Liver (tissue), 8 donors: ENCODE measurements at regions not wholly inside any gene's neighbourhood (a gene's known extent, or its start where the extent isn't known, plus 50 kb on each side); places are given as distances from the start of the nearest gene placed in this dataset.
"Not testable (repeated sequence)": the region's sequence is repeated elsewhere in the genome, so short reads cannot be mapped to it uniquely, and the experiment has no call there.

Experiments used
- DNase-seq: peaks from one replicate; pipeline ENCODE4 v3.0.0-alpha.2; 2017; ENCODE audit warnings: low spot score
- H3K27ac ChIP-seq, 2 donors: one replicate each; pipeline ENCODE4 v1.7.0; 2013; ENCODE audit warnings: inconsistent platforms in 2 of 2, low read length in 2 of 2, control low read depth in 1 of 2, low read depth in 1 of 2, mild to moderate bottlenecking in 1 of 2
- H3K27me3 ChIP-seq, 4 donors: one replicate each; pipeline versions ENCODE4 v1.6.1 to v1.7.0; 2013; ENCODE audit warnings: low read length in 3 of 4, inconsistent platforms in 1 of 4, mild to moderate bottlenecking in 1 of 4, moderate library complexity in 1 of 4; ENCODE audit not compliant: control insufficient read depth in 4 of 4, insufficient read depth in 4 of 4
- H3K36me3 ChIP-seq, 4 donors: one replicate each; pipeline versions ENCODE4 v1.6.1 to v1.7.0; 2013; ENCODE audit warnings: low read length in 3 of 4, mild to moderate bottlenecking in 3 of 4, low read depth in 1 of 4, moderate library complexity in 1 of 4; ENCODE audit not compliant: control insufficient read depth in 4 of 4, insufficient read depth in 3 of 4
- H3K4me1 ChIP-seq, 4 donors: one replicate each; pipeline versions ENCODE4 v1.6.1 to v1.7.0; 2013; ENCODE audit warnings: low read length in 3 of 4, mild to moderate bottlenecking in 3 of 4, moderate library complexity in 1 of 4; ENCODE audit not compliant: control insufficient read depth in 4 of 4, insufficient read depth in 4 of 4
- H3K4me3 ChIP-seq, 3 donors: one replicate each; pipeline versions ENCODE4 v1.6.1 to v1.7.0; 2013; ENCODE audit warnings: low read length in 3 of 3, control low read depth in 1 of 3, low read depth in 1 of 3, mild to moderate bottlenecking in 1 of 3
- H3K9ac ChIP-seq, 2 donors: one replicate each; pipeline ENCODE4 v1.7.0; 2013; ENCODE audit warnings: low read length in 2 of 2, mild to moderate bottlenecking in 2 of 2, moderate library complexity in 2 of 2, control low read depth in 1 of 2, low read depth in 1 of 2
- H3K9me3 ChIP-seq, 4 donors: one replicate each; pipeline versions ENCODE4 v1.6.1 to v1.7.0; 2013; ENCODE audit warnings: low read length in 3 of 4; ENCODE audit not compliant: control insufficient read depth in 4 of 4
- FOXA1 ChIP-seq: IDR thresholded peaks from 2 replicates; pipeline ENCODE4 v1.6.1; 2016; ENCODE audit warnings: antibody characterized with exemption
- GABPA ChIP-seq, 2 donors: IDR thresholded peaks in 1 of 2; conservative IDR thresholded peaks in 1 of 2; 2 replicates each; pipeline ENCODE4 v1.6.1; 2016; ENCODE audit warnings: antibody characterized with exemption in 2 of 2, mild to moderate bottlenecking in 1 of 2, moderate library complexity in 1 of 2
- HNF4A ChIP-seq, 2 donors: conservative IDR thresholded peaks; 2 replicates each; pipeline ENCODE4 v1.6.1; 2016; ENCODE audit warnings: antibody characterized with exemption in 2 of 2, mild to moderate bottlenecking in 2 of 2
- HNF4G ChIP-seq: IDR thresholded peaks from 2 replicates; pipeline ENCODE4 v1.6.1; 2016; ENCODE audit warnings: antibody characterized with exemption
- JUND ChIP-seq, 2 donors: IDR thresholded peaks; 2 replicates each; pipeline ENCODE4 v1.6.1; 2016; ENCODE audit warnings: antibody characterized with exemption in 2 of 2
- NR2F2 ChIP-seq: IDR thresholded peaks from 2 replicates; pipeline ENCODE4 v1.6.1; 2016; ENCODE audit warnings: antibody characterized with exemption
- RAD21 ChIP-seq, 2 donors: IDR thresholded peaks; 2 replicates each; pipeline ENCODE4 v1.6.1; 2016; ENCODE audit warnings: antibody characterized with exemption in 2 of 2, mild to moderate bottlenecking in 2 of 2
- RXRA ChIP-seq, 2 donors: IDR thresholded peaks; 2 replicates each; pipeline ENCODE4 v1.6.1; 2017 to 2018; ENCODE audit warnings: antibody characterized with exemption in 2 of 2, mild to moderate bottlenecking in 1 of 2
- SP1 ChIP-seq: IDR thresholded peaks from 2 replicates; pipeline ENCODE4 v1.6.1; 2018; ENCODE audit warnings: antibody characterized with exemption, mild to moderate bottlenecking
- TAF1 ChIP-seq: conservative IDR thresholded peaks from 2 replicates; pipeline ENCODE4 v1.6.1; 2016; ENCODE audit warnings: antibody characterized with exemption, mild to moderate bottlenecking
- YY1 ChIP-seq: IDR thresholded peaks from 2 replicates; pipeline ENCODE4 v1.6.1; 2016; ENCODE audit warnings: antibody characterized with exemption, mild to moderate bottlenecking
- WGBS: extraction: QIAGEN DNeasy Blood & Tissue Kit; methylation state at CpG from one replicate; pipeline ENCODE4 v1.1.7; 2013; 5-methylcytosine and 5-hydroxymethylcytosine counted together
- TF ChIP-seq, protein P1 (sequence below): fragments of 150-350 bp; IDR thresholded peaks from 2 replicates; pipeline ENCODE4 v1.5.1; 2017; ENCODE audit warnings: improper control_type of control experiment, low read depth, low read length; ENCODE audit not compliant: missing input control
- TF ChIP-seq, protein P2 (sequence below): IDR thresholded peaks from 2 replicates; pipeline ENCODE4 v1.6.1; 2016; ENCODE audit warnings: antibody characterized with exemption
- TF ChIP-seq, protein P3 (sequence below): IDR thresholded peaks from 2 replicates; pipeline ENCODE4 v1.6.1; 2016; ENCODE audit warnings: antibody characterized with exemption, mild to moderate bottlenecking
- TF ChIP-seq, protein P4 (sequence below): IDR thresholded peaks from 2 replicates; pipeline ENCODE4 v1.6.1; 2016; ENCODE audit warnings: antibody characterized with exemption
- donor health status: healthy.
- donor health status: healthy.
- donor health status: healthy.
- donor health status: healthy.
- donor health status: healthy.

DNA sequence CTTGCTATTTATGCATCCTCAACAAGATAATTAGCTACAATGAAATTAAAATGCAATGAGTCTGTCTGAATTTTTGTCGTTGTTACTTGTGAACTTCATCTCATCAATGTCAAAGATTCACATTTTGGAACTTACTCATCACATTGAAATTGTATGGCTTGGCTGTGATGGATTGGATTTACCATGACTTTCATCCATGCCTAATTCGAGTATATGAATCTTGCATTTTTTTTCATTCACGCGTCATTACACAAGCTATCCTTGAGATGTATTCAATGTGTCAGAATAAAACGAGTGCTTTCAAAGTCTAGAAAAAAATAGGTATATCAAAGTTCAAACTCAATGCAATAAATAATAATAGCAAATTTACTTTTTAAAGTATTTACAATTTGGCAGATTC is 265.3 kb downstream of the MAP2K6 start:
- no peak for DNase-seq
- H3K36me3 ChIP-seq = no peaks in the 10 kb centered on the region
- WGBS = 81% methylated on average over 5 of the region's 5 CpGs
- TF ChIP-seq RAD21 (IDR thresholded peaks at IDR 0.05) (no peak), YY1 (no peak), HNF4A (conservative IDR thresholded peaks at IDR 0.05) (no peak), JUND (IDR thresholded peaks at IDR 0.05) (no peak), RXRA (IDR thresholded peaks at IDR 0.05) (no peak), NR2F2 (no peak), TAF1 (no peak), HNF4G (no peak), SP1 (no peak), FOXA1 (no peak), GABPA (IDR thresholded peaks at IDR 0.05 in 1 of 2, conservative IDR thresholded peaks at IDR 0.05 in 1 of 2) (no peak)
- TF ChIP-seq, protein P1, sequence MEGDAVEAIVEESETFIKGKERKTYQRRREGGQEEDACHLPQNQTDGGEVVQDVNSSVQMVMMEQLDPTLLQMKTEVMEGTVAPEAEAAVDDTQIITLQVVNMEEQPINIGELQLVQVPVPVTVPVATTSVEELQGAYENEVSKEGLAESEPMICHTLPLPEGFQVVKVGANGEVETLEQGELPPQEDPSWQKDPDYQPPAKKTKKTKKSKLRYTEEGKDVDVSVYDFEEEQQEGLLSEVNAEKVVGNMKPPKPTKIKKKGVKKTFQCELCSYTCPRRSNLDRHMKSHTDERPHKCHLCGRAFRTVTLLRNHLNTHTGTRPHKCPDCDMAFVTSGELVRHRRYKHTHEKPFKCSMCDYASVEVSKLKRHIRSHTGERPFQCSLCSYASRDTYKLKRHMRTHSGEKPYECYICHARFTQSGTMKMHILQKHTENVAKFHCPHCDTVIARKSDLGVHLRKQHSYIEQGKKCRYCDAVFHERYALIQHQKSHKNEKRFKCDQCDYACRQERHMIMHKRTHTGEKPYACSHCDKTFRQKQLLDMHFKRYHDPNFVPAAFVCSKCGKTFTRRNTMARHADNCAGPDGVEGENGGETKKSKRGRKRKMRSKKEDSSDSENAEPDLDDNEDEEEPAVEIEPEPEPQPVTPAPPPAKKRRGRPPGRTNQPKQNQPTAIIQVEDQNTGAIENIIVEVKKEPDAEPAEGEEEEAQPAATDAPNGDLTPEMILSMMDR = no peak
- TF ChIP-seq, protein P2, sequence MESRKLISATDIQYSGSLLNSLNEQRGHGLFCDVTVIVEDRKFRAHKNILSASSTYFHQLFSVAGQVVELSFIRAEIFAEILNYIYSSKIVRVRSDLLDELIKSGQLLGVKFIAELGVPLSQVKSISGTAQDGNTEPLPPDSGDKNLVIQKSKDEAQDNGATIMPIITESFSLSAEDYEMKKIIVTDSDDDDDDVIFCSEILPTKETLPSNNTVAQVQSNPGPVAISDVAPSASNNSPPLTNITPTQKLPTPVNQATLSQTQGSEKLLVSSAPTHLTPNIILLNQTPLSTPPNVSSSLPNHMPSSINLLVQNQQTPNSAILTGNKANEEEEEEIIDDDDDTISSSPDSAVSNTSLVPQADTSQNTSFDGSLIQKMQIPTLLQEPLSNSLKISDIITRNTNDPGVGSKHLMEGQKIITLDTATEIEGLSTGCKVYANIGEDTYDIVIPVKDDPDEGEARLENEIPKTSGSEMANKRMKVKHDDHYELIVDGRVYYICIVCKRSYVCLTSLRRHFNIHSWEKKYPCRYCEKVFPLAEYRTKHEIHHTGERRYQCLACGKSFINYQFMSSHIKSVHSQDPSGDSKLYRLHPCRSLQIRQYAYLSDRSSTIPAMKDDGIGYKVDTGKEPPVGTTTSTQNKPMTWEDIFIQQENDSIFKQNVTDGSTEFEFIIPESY = no peak
- TF ChIP-seq, protein P3, sequence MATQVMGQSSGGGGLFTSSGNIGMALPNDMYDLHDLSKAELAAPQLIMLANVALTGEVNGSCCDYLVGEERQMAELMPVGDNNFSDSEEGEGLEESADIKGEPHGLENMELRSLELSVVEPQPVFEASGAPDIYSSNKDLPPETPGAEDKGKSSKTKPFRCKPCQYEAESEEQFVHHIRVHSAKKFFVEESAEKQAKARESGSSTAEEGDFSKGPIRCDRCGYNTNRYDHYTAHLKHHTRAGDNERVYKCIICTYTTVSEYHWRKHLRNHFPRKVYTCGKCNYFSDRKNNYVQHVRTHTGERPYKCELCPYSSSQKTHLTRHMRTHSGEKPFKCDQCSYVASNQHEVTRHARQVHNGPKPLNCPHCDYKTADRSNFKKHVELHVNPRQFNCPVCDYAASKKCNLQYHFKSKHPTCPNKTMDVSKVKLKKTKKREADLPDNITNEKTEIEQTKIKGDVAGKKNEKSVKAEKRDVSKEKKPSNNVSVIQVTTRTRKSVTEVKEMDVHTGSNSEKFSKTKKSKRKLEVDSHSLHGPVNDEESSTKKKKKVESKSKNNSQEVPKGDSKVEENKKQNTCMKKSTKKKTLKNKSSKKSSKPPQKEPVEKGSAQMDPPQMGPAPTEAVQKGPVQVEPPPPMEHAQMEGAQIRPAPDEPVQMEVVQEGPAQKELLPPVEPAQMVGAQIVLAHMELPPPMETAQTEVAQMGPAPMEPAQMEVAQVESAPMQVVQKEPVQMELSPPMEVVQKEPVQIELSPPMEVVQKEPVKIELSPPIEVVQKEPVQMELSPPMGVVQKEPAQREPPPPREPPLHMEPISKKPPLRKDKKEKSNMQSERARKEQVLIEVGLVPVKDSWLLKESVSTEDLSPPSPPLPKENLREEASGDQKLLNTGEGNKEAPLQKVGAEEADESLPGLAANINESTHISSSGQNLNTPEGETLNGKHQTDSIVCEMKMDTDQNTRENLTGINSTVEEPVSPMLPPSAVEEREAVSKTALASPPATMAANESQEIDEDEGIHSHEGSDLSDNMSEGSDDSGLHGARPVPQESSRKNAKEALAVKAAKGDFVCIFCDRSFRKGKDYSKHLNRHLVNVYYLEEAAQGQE = no peak
- TF ChIP-seq, protein P4, sequence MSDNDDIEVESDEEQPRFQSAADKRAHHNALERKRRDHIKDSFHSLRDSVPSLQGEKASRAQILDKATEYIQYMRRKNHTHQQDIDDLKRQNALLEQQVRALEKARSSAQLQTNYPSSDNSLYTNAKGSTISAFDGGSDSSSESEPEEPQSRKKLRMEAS = no peak
- no peak overlapping the region for H3K9ac ChIP-seq
- no peaks in the 10 kb centered on the region for H3K4me1 ChIP-seq
- H3K9me3 ChIP-seq = no peaks in the 10 kb centered on the region
- H3K27ac ChIP-seq = no peak overlapping the region
- no peak overlapping the region for H3K4me3 ChIP-seq
- no peaks in the 10 kb centered on the region for H3K27me3 ChIP-seq

DNA sequence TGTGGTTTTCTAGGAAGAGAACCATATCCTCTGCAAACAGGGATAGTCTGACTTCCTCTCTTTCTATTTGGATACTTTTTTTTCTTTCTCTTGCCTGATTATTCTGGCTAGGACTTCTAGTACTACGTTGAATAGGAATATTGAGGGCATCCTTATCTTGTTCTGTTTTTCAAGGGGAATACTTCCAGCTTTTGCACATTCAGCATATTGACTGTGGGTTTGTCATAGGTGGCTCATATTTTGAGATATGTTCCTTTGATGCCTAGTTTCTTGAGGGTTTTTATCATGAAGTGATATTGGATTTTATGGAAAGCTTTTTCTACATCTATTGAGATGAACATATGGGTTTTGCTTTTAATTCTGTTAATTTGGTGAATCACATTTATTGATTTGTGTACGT is 269.8 kb downstream of the MAP2K6 start:
- peaks cover 0 to 7% (median 0%) of the 10 kb centered on the region in 4 donors for H3K27me3 ChIP-seq
- DNase-seq = no peak
- H3K9me3 ChIP-seq = peaks cover 2 to 13% (median 3%) of the 10 kb centered on the region in 4 donors
- no peaks in the 10 kb centered on the region for H3K4me1 ChIP-seq
- H3K4me3 ChIP-seq = no peak overlapping the region
- TF ChIP-seq GABPA (IDR thresholded peaks at IDR 0.05 in 1 of 2, conservative IDR thresholded peaks at IDR 0.05 in 1 of 2) = no peak
- TF ChIP-seq, protein P3 = no peak
- TF ChIP-seq RAD21 (IDR thresholded peaks at IDR 0.05) = no peak
- WGBS = 55% methylated on average over 2 of the region's 2 CpGs
- no peaks in the 10 kb centered on the region for H3K36me3 ChIP-seq
- H3K27ac ChIP-seq = no peak overlapping the region
- H3K9ac ChIP-seq = no peak overlapping the region

DNA sequence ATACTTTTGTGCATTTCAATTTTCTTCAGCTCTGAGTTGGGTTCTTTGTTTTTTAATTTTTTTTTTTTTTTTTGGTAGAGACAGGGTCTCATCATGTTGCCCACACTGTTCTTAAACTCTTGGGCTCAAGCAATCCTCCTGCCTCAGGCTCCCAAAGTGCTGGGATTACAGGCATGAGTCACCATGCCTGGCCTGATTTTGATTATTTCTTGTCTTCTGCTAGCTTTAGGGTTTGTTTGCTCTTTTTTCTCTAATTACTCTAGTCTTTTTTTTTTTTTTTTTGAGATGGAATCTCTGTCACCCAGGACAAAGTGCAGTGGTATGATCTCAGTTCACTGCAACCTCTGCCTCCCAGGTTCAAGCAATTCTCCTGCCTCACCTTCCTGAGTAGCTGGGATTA is 270.7 kb downstream of the MAP2K6 start:
- peaks cover 2 to 15% (median 3%) of the 10 kb centered on the region in 4 donors for H3K9me3 ChIP-seq

More for the DNA sequence above, 270.7 kb downstream of the MAP2K6 start:
- H3K36me3 ChIP-seq, H3K4me1 ChIP-seq, DNase-seq, H3K27me3 ChIP-seq, H3K4me3 ChIP-seq, H3K27ac ChIP-seq, H3K9ac ChIP-seq: not testable (repeated sequence)
